SK-N-SH (cell line): ENCODE measurements at regions not wholly inside any gene's neighbourhood (a gene's known extent, or its start where the extent isn't known, plus 50 kb on each side); places are given as distances from the start of the nearest gene placed in this dataset.

Experiments
- CTCF ChIA-PET: fragments of 300-600, 350-600 bp; formaldehyde crosslinking; extraction: SDS; loops from one replicate; lab custom pipeline; 2021; lab: Yijun Ruan, JAX
- POLR2A ChIA-PET: fragments of 350-600 bp; sonication (Branson Sonifier 250); formaldehyde crosslinking; extraction: SDS; loops from one replicate; lab custom pipeline; 2020; ENCODE audit warnings: antibody characterized with exemption, inconsistent platforms; lab: Yijun Ruan, JAX
- DNase-seq: peaks from one replicate; pipeline ENCODE4 v3.0.0; 2012
- H2AFZ ChIP-seq: fragments of 200-600 bp; sonication (generic); 2 replicates; pipeline ENCODE4 v1.8.1; 2016; ENCODE audit warnings: antibody characterized with exemption, mild to moderate bottlenecking, low read depth
- H3F3A ChIP-seq: fragments of 200-600 bp; sonication (generic); replicated peaks from 2 replicates; pipeline ENCODE3; 2016; ENCODE audit warnings: antibody characterized with exemption, mild to moderate bottlenecking; ENCODE audit not compliant: insufficient read depth
- H3K27ac ChIP-seq, 2 experiments: fragments of 200-500 bp in 1 of 2; fragments of 200-600 bp in 1 of 2; sonication (Bioruptor generic) in 1 of 2; sonication (generic), shearing (Covaris generic) in 1 of 2; 2 replicates each; pipeline versions ENCODE4 v1.5.1 to v1.6.1; 2014 to 2016; ENCODE audit warnings: low read depth in 2 of 2, inconsistent platforms in 1 of 2, low read length in 1 of 2, mild to moderate bottlenecking in 1 of 2, mixed read lengths in 1 of 2
- H3K27me3 ChIP-seq: fragments of 200-600 bp; sonication (generic), shearing (Covaris generic); 2 replicates; pipeline ENCODE4 v1.6.1; 2016; ENCODE audit warnings: mixed run types; ENCODE audit not compliant: insufficient read depth
- H3K36me3 ChIP-seq, 2 experiments: fragments of 200-500 bp in 1 of 2; fragments of 200-600 bp in 1 of 2; sonication (Bioruptor generic) in 1 of 2; sonication (generic) in 1 of 2; replicated peaks in 1 of 2; 2 replicates each; pipeline versions ENCODE3 to v1.5.1; 2014 to 2016; ENCODE audit warnings: low read length in 1 of 2, mild to moderate bottlenecking in 1 of 2; ENCODE audit not compliant: insufficient read depth in 2 of 2, control insufficient read depth in 1 of 2
- H3K4me1 ChIP-seq, 2 experiments: fragments of 200-500 bp in 1 of 2; fragments of 200-600 bp in 1 of 2; sonication (Bioruptor generic) in 1 of 2; sonication (generic), shearing (Covaris generic) in 1 of 2; 2 replicates each; pipeline versions ENCODE4 v1.5.1 to v1.6.1; 2014 to 2016; ENCODE audit warnings: low read depth in 1 of 2, low read length in 1 of 2, mixed run types in 1 of 2; ENCODE audit not compliant: insufficient read depth in 2 of 2, control insufficient read depth in 1 of 2
- H3K4me2 ChIP-seq: fragments of 200-600 bp; sonication (generic), shearing (Covaris generic); 2 replicates; pipeline ENCODE4 v1.6.1; 2017; ENCODE audit warnings: mixed run types
- H3K4me3 ChIP-seq, 2 experiments: fragments of 200-500 bp in 1 of 2; fragments of 200-600 bp in 1 of 2; sonication (Bioruptor generic) in 1 of 2; sonication (generic), shearing (Covaris generic) in 1 of 2; 2 replicates each; pipeline versions ENCODE4 v1.5.1 to v1.8.1; 2014 to 2016; ENCODE audit warnings: low read depth in 2 of 2, inconsistent platforms in 1 of 2, low read length in 1 of 2, mild to moderate bottlenecking in 1 of 2, mixed read lengths in 1 of 2, moderate library complexity in 1 of 2
- H3K79me2 ChIP-seq: fragments of 200-600 bp; sonication (generic); 2 replicates; pipeline ENCODE4 v1.8.1; 2017; ENCODE audit warnings: mild to moderate bottlenecking; ENCODE audit not compliant: insufficient read depth
- H3K9ac ChIP-seq: fragments of 200-600 bp; sonication (generic); 2 replicates; pipeline ENCODE4 v1.6.1; 2017; ENCODE audit warnings: mixed run types
- H3K9me2 ChIP-seq: fragments of 200-600 bp; sonication (generic); 2 replicates; pipeline ENCODE4 v1.6.1; 2017; ENCODE audit warnings: mixed run types
- H3K9me3 ChIP-seq: fragments of 200-600 bp; sonication (generic); 2 replicates; pipeline ENCODE4 v1.6.1; 2017; ENCODE audit warnings: mixed run types, mild to moderate bottlenecking, moderate library complexity
- H4K20me1 ChIP-seq: fragments of 200-600 bp; sonication (generic); 2 replicates; pipeline ENCODE4 v1.6.1; 2017; ENCODE audit warnings: mild to moderate bottlenecking, mixed run types; ENCODE audit not compliant: insufficient read depth
- FOXM1 ChIP-seq: IDR thresholded peaks from 2 replicates; pipeline ENCODE4 v1.4.0; 2012; ENCODE audit warnings: low read depth, mild to moderate bottlenecking
- GABPA ChIP-seq: IDR thresholded peaks from 2 replicates; pipeline ENCODE4 v1.4.0; 2012; ENCODE audit warnings: low read depth, mild to moderate bottlenecking
- GATA2 ChIP-seq: sonication (generic); formaldehyde crosslinking; IDR thresholded peaks from 2 replicates; pipeline ENCODE4 v1.5.0; 2020; ENCODE audit warnings: mild to moderate bottlenecking, missing genetic modification reagents
- MXI1 ChIP-seq: IDR thresholded peaks from 2 replicates; pipeline ENCODE4 v1.6.1; 2012; ENCODE audit warnings: mild to moderate bottlenecking, low read depth, low read length, improper control_type of control experiment
- NFIC ChIP-seq: IDR thresholded peaks from 2 replicates; pipeline ENCODE4 v1.4.0; 2012; ENCODE audit warnings: borderline replicate concordance
- NRF1 ChIP-seq: IDR thresholded peaks from 2 replicates; pipeline ENCODE4 v1.6.1; 2012; ENCODE audit warnings: low read depth, mild to moderate bottlenecking, low read length
- POLR2AphosphoS5 ChIP-seq: IDR thresholded peaks from 2 replicates; pipeline ENCODE4 v1.6.1; 2012; ENCODE audit warnings: low read depth, low read length
- RAD21 ChIP-seq: IDR thresholded peaks from 2 replicates; pipeline ENCODE4 v1.6.1; 2012; ENCODE audit warnings: mild to moderate bottlenecking, low read length
- RCOR1 ChIP-seq: fragments of 150-350 bp; IDR thresholded peaks from 2 replicates; pipeline ENCODE4 v1.6.1; 2017; ENCODE audit warnings: antibody characterized with exemption, low read length
- RFX5 ChIP-seq: IDR thresholded peaks from 2 replicates; pipeline ENCODE4 v1.6.1; 2012; ENCODE audit warnings: mild to moderate bottlenecking, improper control_type of control experiment, low read length
- RXRA ChIP-seq: IDR thresholded peaks from 2 replicates; pipeline ENCODE4 v1.4.0; 2012; ENCODE audit warnings: low read depth, mild to moderate bottlenecking, borderline replicate concordance
- TAF1 ChIP-seq: IDR thresholded peaks from 2 replicates; pipeline ENCODE4 v1.6.1; 2012; ENCODE audit warnings: low read depth, mild to moderate bottlenecking, low read length, moderate library complexity, borderline replicate concordance
- whole genome bisulfite sequencing: methylation state at CpG from one replicate; pipeline ENCODE4 v1.1.6; 2017; ENCODE audit warnings: low lambda C conversion rate; 5-methylcytosine and 5-hydroxymethylcytosine counted together
- TF ChIP-seq, protein P1 (sequence below): fragments of 200-600 bp; sonication (generic); IDR thresholded peaks from 2 replicates; pipeline ENCODE4 v1.6.1; 2017; ENCODE audit warnings: antibody characterized with exemption, mild to moderate bottlenecking, moderate library complexity
- TF ChIP-seq, protein P2 (sequence below): fragments of 150-350 bp; IDR thresholded peaks from 2 replicates; pipeline ENCODE4 v1.6.1; 2016; ENCODE audit warnings: mild to moderate bottlenecking, low read depth, low read length
- TF ChIP-seq, protein P3 (sequence below): fragments of 150-350 bp; IDR thresholded peaks from 2 replicates; pipeline ENCODE4 v1.6.1; 2017; ENCODE audit warnings: antibody characterized with exemption, low read length, low read depth, borderline replicate concordance

DNA sequence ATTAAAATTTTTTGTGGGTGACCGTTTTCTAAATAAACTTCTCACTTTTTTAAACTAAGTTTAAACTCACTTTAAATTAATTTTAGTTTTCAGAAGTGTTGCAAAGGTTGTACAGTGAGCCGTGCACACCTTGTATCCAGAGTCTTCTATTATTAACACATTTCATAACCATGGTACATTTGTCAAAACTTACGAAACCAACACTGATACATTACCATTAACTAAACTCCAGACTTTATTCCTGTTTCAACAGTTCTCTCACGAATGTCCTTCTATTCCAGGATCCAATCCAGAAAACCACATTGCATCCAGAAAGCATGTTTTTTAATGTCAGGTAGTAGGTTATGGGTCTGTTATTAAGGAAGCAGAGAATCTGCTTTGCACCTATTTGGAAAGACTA, 319.9 kb downstream of the CBLN4 start:
- H3K27ac ChIP-seq: no peak overlapping the region
- H3K4me1 ChIP-seq: no peaks in the 10 kb centered on the region
- no peaks in the 10 kb centered on the region for H3K27me3 ChIP-seq
- 13% methylated on average over 4 of the region's 4 CpGs for WGBS
- no peaks in the 10 kb centered on the region for H3K9me2 ChIP-seq
- ChIA-PET CTCF (no interaction called here), POLR2A (no interaction called here)
- H3K4me2 ChIP-seq: no peak overlapping the region
- no peaks in the 10 kb centered on the region for H3K79me2 ChIP-seq
- no peaks in the 10 kb centered on the region for H4K20me1 ChIP-seq
- no peak overlapping the region for H3K9ac ChIP-seq
- H3F3A ChIP-seq: no peaks in the 10 kb centered on the region
- no peak for TF ChIP-seq RAD21
- TF ChIP-seq NFIC: no peak
- no peak for TF ChIP-seq GATA2 (CRISPR knock-in tag)
- no peak for TF ChIP-seq POLR2AphosphoS5
- TF ChIP-seq, protein P1, sequence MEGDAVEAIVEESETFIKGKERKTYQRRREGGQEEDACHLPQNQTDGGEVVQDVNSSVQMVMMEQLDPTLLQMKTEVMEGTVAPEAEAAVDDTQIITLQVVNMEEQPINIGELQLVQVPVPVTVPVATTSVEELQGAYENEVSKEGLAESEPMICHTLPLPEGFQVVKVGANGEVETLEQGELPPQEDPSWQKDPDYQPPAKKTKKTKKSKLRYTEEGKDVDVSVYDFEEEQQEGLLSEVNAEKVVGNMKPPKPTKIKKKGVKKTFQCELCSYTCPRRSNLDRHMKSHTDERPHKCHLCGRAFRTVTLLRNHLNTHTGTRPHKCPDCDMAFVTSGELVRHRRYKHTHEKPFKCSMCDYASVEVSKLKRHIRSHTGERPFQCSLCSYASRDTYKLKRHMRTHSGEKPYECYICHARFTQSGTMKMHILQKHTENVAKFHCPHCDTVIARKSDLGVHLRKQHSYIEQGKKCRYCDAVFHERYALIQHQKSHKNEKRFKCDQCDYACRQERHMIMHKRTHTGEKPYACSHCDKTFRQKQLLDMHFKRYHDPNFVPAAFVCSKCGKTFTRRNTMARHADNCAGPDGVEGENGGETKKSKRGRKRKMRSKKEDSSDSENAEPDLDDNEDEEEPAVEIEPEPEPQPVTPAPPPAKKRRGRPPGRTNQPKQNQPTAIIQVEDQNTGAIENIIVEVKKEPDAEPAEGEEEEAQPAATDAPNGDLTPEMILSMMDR: no peak
- TF ChIP-seq NRF1: no peak
- TF ChIP-seq, protein P2, sequence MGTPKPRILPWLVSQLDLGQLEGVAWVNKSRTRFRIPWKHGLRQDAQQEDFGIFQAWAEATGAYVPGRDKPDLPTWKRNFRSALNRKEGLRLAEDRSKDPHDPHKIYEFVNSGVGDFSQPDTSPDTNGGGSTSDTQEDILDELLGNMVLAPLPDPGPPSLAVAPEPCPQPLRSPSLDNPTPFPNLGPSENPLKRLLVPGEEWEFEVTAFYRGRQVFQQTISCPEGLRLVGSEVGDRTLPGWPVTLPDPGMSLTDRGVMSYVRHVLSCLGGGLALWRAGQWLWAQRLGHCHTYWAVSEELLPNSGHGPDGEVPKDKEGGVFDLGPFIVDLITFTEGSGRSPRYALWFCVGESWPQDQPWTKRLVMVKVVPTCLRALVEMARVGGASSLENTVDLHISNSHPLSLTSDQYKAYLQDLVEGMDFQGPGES: no peak
- TF ChIP-seq FOXM1: no peak
- TF ChIP-seq, protein P3, sequence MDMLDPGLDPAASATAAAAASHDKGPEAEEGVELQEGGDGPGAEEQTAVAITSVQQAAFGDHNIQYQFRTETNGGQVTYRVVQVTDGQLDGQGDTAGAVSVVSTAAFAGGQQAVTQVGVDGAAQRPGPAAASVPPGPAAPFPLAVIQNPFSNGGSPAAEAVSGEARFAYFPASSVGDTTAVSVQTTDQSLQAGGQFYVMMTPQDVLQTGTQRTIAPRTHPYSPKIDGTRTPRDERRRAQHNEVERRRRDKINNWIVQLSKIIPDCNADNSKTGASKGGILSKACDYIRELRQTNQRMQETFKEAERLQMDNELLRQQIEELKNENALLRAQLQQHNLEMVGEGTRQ: no peak
- no peak for TF ChIP-seq TAF1
- no peak for TF ChIP-seq GABPA
- no peak for TF ChIP-seq RXRA
- no peak for TF ChIP-seq RCOR1
- TF ChIP-seq MXI1: no peak
- no peak overlapping the region for H2AFZ ChIP-seq
- no peaks in the 10 kb centered on the region for H3K9me3 ChIP-seq
- DNase-seq: no peak
- no peak overlapping the region for H3K4me3 ChIP-seq
- H3K36me3 ChIP-seq: no peaks in the 10 kb centered on the region

DNA sequence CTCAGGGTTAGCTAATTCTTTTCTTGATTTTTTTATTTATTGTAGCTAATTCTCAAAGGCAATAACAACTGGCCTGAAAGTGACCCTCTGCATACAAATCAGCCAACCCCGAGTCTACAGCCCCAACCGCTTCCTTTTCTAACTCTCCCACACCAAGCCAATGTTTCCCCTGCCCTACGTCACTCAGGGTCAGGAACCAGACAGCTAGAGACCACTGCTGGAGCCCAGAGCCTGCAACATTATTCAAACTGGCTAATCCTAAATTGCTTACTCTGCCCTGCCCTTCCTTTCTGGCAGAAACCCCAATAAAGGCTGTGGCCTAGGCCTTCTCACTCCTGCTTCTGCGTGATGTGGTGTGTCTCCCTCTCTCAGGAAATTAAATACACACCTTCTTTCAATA, 320.7 kb downstream of the CBLN4 start:
- Histone ChIP-seq H3K4me2 (no peak overlapping the region), H3K4me3 (no peak overlapping the region), H3K36me3 (no peaks in the 10 kb centered on the region), H3K27me3 (no peaks in the 10 kb centered on the region), H3K9me3 (no peaks in the 10 kb centered on the region), H3F3A (no peaks in the 10 kb centered on the region), H3K9me2 (no peaks in the 10 kb centered on the region), H3K9ac (no peak overlapping the region), H4K20me1 (no peaks in the 10 kb centered on the region), H2AFZ (no peak overlapping the region), H3K4me1 (no peaks in the 10 kb centered on the region), H3K79me2 (no peaks in the 10 kb centered on the region), H3K27ac (no peak overlapping the region)
- CTCF ChIA-PET: no interaction called here
- 16% methylated on average over 4 of the region's 4 CpGs for WGBS
- no peak for DNase-seq
- TF ChIP-seq RXRA: no peak
- no peak for TF ChIP-seq RFX5
- POLR2A ChIA-PET: no interaction called here
